SK-N-SH (cell line): ENCODE measurements at regions not wholly inside any gene's neighbourhood (a gene's known extent, or its start where the extent isn't known, plus 50 kb on each side); places are given as distances from the start of the nearest gene placed in this dataset.

ENCODE experiments used
- GABPA ChIP-seq: IDR thresholded peaks from 2 replicates; pipeline ENCODE4 v1.4.0; 2012; ENCODE audit warnings: low read depth, mild to moderate bottlenecking
- SMC3 ChIP-seq: IDR thresholded peaks from 2 replicates; pipeline ENCODE4 v1.6.1; 2012; ENCODE audit warnings: low read depth, low read length, improper control_type of control experiment
- USF2 ChIP-seq: fragments of 150-350 bp; IDR thresholded peaks from 2 replicates; pipeline ENCODE4 v1.6.1; 2017; ENCODE audit warnings: antibody characterized with exemption, low read length, low read depth, borderline replicate concordance
- YY1 ChIP-seq: IDR thresholded peaks from 2 replicates; pipeline ENCODE4 v1.4.0; 2012; ENCODE audit warnings: low read depth, mild to moderate bottlenecking

DNA sequence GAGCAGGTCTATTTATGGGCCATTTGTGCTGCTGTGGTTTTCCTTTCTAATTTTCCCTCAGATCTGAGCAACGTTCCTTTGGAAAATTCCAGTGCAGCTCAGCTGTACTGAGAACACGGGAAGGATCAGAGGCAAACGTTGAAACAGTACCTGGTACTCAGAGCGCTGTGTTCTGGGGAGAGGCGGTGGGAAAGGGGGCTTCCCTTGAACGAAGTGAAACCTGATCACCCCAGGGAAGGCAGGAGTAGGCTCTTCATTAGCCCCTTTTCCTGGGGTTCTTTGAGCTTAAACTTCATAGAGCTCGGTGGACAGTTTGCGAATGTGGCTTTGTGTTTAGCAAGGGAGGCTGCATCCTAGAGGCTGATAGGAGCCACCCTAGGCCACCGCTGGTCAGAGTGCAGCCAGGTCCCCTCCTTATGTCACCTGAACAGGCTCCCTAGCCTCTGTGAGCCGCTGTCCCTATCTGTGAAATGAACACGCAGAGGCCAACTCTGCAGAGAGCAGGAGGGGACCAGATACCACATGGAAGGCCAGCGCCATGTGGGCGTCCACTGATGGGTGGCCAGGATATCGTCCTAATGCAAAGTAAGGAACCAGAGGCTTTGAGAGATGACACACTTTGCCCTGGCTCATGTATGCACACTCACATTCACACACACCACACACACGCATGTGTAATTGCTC, 1464.8 kb downstream of the BRD1 start:
- no peak for TF ChIP-seq YY1
- TF ChIP-seq SMC3, result no peak
- TF ChIP-seq USF2, result no peak
- TF ChIP-seq GABPA, result no peak
